HG03575 (cell line): ENCODE measurements at regions not wholly inside any gene's neighbourhood (a gene's known extent, or its start where the extent isn't known, plus 50 kb on each side); places are given as distances from the start of the nearest gene placed in this dataset.

Experiments used
- ATAC-seq: cut with Tn5 transposase; IDR thresholded peaks from one replicate; pipeline ENCODE4 v1.9.1; 2021; ENCODE audit not compliant: unreplicated experiment, insufficient number of reproducible peaks, low FRiP score; ENCODE audit errors: extremely low read depth

DNA sequence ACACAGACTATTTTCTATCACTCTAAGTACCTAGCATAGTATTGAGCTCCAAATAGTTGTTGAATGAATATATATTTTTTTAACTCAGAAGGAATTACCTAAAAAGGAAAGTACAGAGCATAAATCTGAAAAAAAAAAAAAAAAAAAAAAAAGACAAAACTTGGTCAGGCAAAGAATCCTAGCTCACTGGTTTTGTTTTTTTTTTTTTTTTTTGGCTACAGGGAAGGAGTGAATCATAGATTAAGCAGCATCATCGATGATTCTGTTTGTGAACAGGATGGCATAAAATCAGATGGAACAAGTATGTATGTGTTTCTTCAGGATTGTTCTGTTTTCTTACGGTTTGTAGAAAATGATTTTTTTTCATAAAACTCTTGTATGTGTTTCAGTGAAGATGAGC is 66.1 kb upstream of the BCAT1 start:
- no peak for ATAC-seq

DNA sequence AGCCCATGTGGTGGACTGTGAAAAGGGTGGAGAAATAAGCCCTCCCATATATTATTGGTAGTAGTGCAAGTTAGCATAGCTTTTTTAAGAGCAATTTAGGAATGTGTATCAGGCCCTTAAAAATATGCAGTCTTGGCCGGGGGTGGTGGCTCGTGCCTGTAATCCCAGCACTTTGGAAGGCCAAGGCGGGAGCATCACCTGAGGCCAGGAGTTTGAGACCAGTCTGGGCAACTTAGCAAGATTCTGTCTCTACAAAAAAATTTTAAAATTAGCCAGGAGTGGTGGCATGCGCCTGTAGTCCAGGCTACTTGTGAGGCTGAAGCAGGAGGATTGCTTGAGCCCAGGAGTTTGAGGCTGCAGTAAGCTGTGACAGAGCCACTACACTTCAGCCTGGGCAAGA is 64.2 kb upstream of the BCAT1 start:
- no peak for ATAC-seq

DNA sequence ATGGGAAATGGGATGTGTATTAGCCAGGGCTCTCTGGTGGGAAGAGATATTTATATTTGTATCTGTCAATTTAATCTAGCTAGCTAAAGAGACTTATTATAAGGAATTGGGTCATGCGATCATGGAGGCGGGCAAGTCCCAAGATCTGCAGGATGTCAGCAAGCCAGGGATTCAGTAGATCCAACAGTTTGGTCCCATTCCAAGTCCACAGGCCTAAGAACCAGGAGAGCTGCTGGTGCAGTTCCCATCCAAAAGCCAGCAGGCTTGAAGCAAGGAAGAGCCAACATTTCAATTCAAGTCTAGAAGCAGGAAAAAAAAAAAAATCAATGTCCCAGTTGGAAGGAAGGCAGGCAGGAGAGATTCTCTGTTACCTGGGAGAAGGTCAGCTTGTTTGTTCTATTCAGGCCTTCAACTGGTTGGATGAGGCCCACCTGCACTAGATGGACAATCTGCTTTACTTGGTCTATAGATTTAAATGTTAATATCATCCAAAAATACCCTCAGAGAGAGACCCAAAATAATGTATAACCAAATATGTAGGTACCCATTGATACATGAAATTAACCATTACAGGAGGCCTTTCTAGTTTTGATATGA is 60.7 kb upstream of the BCAT1 start:
- ATAC-seq, result no peak

DNA sequence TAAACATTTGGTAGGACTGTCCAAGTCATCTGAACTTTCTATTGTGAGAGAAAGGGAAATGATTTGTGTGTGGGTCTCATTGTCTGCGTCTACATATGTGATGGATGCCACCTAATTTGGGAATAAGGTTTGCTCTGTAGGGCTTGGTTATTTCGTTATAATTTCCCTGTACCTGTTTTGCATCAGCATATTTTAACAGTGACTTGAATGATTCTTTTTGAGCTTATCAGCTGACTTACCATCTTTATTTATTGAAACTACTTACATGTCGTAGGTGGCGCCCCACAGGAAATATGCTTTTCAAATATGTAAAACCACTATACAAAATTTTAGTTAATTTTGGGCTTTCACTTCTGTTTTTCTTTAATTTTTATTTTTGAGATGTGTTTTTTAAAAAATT is 56.5 kb upstream of the BCAT1 start:
- ATAC-seq, result peak; percentile 33

DNA sequence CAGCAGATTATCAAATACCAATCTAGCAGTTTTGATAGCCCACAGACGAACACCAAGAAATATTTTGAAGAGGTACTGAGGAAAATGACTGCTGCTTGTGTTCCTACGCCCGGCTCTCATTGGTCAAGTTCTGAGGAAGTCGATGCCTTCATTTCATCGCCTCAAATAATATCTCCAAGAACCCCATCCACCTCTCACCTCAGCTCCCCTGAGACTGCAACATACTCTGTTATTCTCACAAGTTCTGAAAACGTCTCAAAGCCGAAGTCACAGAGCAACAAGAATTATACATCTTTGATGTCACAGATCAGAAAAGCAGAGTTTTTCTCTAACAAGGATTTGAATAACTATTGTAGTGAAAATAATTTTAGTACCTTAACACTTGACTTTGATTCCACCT is 55.5 kb upstream of the BCAT1 start:
- ATAC-seq, result no peak

DNA sequence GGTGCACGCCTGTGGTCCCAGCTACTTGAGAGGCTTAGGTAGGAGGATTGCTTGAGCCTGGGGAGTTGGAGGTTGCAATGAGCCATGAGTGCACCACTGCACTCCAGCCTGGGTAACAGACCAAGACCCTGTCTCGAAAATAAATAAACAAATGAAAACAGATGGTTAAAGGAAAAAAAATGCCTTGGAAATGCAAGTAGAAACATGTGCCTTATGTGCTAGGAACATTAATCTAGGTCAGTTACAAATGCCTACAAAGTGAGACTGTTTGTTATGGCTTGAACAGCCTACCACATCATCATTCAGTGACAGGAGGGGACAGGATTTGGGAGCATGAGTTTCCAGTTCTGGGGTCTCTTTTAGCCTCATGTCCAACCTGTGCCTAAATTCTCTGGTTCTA is 52.4 kb upstream of the BCAT1 start:
- ATAC-seq, result no peak
